SHP77 treated with DMSO at 0.1 percent for 48 hours (cell line): ENCODE measurements at regions not wholly inside any gene's neighbourhood (a gene's known extent, or its start where the extent isn't known, plus 50 kb on each side); places are given as distances from the start of the nearest gene placed in this dataset.

Experiments
- DNase-seq: peaks from one replicate; lab custom pipeline; 2025; lab: John Stamatoyannopoulos, UW

DNA sequence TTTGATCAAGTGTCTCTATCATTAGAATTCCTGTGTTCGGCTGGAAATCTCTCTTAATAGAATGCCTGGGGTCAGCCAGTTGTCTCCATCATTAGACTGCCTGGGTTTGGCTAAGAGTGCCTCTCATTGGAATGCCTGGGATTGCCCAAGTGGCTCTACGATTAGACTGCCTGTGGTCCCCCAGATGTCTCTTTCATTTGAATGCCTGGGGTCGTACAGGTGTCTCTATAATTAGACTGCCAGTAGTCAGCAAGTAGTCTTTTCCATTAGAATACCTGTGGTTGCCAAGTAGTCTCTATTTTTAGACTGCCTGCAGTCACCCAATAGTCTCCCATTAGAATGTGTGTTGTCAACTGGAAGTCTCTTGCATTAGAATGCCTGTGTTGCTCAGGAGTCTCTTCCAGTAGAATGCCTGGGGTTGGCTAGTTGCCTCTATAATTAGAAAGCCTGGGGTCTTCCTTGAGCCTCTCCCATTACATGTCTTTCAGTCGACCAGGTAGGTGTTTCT, 1523.2 kb downstream of the UQCRFS1 start:
- no peak for DNase-seq

DNA sequence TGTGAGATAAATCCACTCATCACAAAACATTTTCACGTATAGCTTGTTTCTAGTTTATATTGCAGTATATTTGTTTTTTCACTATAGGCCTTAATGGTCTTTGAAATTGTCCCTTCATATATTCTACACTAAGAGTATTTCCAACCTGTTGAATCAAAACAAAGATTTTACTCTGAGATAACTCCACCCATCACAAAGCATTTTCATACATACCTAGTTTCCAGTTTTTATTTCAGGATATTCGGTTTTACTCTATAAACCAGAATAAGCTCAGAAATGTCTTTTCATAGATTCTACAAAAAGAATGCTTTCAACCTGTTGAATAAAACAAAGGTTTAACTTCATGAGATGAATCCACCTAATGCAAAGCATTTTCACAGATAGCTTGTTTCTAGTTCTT, 1528.7 kb downstream of the UQCRFS1 start:
- no peak for DNase-seq

- DNase-seq = no peak
These were observed 1531.0 kb downstream of the UQCRFS1 start for GRCh38 chr19:27681972-27682371.

DNA sequence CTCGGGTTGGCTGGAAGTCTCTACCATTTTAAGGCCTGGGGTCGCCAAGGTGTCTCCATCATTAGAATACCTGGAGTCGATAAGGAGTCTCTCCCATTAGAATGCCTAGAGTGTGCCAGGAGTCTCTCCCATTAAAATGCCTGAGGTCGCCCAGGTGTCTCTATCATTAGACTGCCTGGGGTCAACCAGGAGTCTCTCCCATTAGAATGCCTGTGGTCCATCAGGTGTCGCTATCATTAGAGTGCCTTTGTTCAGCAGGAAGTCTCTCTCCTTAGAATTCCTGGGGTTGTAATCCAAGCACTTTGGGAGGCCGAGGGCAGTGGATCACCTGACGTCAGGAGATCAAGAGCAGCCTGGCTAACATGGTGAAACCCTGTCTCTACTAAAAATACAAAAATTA, 1533.0 kb downstream of the UQCRFS1 start:
- DNase-seq = no peak

GRCh38 chr19:27679399-27679798, 1533.6 kb downstream of the UQCRFS1 start:
- DNase-seq = no peak

DNA sequence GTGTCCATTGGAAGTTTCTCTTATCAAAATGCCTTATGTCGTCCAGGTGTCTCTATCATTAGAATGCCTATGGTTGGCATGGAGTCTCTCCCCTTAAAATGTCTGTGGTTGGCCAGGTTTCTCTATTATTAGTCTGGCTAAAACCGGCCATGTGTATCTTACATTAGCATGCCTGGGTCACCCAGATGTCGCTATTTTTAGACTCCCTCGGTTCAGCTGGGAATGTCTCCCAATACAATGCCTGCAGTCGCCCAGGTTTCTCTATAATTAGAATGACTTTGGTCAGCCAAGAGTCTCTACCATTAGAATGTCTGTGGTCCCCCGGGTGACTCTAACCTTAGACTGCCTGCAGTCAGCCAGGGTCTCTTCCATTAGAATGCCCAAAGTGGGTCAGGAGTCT, 1536.1 kb downstream of the UQCRFS1 start:
- DNase-seq = no peak

DNA sequence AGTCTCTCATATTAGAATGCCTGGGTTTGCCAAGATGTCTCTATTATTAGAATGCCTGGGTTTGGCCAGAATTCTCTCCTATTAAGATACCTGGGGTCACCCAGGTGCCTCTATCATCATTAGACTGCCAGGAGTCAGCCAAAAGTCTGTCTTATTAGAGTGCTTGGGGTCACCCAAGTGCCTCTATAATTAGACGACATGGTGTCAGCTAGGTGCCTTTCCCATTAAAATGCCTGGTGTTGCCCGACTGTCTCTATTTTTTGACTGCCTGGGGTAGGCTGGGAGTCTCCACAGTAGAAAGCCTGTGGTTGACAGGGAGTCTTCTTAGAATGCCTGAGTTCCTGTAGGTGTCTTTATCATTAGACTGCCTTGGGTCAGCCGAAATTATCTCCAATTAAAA, 1536.6 kb downstream of the UQCRFS1 start:
- no peak for DNase-seq

DNA sequence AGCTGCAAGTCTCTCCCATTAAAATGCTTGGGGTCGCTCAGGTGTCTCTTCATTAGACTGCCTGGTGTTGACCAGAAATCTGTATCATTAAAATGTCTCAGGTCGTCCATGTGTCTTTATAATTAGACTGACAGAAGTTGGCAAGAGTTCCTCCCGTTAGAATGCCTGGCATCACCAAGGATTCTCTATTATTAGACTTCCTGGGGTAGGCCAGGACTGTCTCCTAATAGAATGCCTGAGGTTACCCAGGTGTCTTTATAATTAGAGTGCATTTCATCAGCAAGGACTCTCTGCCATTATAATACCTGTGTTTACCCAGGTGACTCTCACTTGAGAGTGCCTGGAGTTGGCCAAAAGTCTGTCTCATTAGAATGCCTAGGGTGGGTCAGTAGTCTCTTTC, 1537.2 kb downstream of the UQCRFS1 start:
- DNase-seq = no peak

DNA sequence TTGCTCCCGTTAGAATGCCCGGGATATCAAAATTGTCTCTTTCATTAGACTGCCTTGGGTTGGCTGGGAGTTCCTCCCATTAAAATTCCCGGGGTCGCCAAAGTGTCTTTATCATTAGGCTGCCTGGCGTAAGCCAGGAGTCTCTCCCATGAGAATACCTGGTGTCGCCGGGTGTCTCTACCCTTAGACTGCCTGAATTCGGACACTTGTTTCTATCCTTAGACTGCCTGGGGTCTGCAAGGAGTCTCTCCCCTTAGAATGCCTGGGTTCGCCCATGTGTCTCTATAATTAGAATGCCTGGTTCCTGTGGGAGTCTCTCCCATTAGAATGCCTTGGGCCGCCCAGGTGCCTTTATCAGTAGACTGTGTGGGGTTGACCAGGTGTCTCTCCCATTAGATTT, 1538.2 kb downstream of the UQCRFS1 start:
- no peak for DNase-seq

DNA sequence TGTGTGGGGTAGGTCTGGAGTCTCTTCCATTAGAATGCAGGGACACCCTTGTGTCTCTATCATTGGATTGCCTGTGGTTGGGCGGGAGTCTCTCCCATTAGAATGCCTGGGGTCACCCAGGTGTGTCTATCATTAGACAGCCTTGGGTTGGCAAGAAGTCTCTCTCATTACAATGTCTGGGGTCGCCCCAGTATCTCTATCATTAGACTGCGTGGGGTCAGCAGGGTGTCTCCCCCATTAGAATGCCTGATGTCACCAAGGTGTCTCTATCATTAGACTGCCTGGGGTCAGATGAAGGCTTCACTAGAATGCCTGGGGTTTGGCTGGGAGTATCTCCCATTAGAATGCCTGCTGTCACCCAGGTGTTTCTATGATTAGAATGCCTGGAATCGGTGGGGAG, 1539.0 kb downstream of the UQCRFS1 start:
- DNase-seq = no peak

DNA sequence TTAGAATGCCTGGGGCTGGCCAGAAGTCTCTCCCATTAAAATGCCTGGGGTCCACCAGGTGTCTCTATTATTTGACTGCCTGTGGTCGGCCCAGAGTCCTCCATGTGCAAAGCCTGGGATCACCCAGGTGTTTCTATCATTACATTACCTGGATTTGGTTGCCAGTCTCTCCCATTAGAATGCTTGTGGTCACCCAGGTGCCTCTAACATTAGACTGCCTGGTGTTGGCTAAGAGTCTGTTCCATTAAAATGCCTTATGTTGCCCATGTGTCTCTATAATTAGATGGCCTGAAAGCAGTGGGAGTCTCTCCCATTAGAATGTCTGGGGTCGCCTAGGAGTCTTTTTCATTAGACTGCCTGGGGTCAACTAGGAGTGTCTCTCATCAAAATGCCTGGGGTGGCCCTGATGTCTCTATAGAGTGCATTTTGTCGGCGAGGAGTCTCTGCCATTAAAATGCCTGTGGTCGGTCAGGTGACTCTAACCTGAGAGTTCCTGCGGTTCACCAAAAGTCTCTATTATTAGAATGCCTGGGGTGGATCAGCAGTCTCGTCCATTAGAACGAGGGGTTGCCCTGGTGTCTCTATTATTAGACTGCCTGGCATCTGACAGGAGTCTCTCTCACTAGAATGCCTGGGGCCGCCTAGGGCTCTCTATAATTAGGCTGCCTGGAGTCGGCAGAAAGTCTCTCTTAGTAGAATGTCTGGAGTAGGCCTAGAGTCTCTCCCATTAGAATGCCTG, 1540.5 kb downstream of the UQCRFS1 start:
- no peak for DNase-seq

GRCh38 chr19:27671876-27672275, 1541.1 kb downstream of the UQCRFS1 start:
- DNase-seq = no peak

DNA sequence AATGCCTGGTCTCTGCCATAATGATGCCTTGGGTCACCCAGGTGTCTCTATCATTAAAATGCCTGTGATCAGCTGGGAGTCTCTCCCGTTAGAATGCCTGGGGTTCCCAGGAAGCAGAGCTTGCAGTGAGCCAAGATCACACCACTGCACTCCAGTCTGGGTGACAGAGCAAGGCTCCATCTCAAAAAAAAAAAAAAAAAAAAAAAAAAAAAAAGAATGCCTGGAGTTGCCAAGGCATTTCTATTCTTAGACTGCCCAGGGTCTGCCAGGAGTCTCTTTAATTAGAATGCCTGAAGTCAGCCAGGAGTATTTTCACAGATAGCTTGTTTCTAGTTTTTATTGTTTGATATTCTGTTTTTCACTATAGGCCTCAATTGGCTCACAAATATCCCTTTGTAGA, 1552.5 kb downstream of the UQCRFS1 start:
- DNase-seq = no peak

GRCh38 chr19:27657271-27658051, 1555.5 kb downstream of the UQCRFS1 start:
- no peak for DNase-seq

DNA sequence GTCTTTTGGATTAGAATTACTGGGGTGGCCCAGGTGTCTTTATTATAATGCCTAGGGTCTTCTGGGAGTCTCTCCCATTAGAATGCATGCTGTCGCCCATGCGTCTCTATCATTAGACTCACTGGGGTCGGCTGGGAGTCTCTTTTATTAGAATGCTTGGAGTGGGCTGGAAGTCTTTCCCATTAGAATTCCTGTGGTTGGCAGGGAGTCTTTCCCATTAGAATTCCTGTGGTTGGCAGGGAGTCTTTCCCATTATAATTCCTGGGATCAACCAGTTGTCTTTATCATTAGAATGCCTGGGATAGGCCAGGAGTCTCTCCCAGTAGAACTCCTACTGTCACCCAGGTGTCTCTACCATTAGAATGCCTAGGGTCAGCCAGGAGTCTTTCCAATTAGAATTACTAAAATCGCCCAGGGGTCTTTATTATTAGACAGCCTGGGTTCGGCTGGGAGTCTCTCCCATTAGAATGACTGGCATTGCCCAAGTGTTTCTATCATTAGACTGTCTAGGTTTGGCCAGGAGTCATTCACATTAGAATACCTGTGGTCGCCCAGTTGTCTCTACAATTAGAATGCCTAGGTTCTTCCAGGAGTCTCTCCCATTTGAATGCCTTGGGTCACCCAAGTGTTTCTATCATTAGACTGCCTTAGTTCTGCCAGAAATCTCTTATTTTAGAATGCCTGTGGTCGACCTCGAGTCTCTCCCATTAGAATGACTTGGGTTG, 1558.5 kb downstream of the UQCRFS1 start:
- no peak for DNase-seq

- no peak for DNase-seq
These were observed 1560.2 kb downstream of the UQCRFS1 start for GRCh38 chr19:27652796-27653195.

DNA sequence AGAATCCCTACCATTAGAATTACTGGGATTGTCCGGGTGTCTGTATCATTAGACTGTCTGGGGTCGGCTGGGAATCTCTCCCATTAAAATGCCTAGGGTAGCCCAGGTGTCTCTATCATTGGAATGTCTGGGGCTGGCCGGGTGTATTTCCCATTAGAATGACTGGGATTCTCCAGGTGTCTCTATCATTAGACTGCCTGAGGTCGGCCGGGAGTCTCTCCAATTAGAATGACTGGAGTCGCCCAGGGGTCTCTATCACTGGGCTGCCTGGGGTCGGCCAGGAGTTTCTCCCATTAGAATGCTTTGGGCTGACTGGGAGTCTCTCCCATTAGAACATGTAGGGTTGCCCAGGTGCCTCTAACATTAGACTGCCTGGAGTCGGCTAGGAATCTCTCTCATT, 1560.7 kb downstream of the UQCRFS1 start:
- DNase-seq = no peak

GRCh38 chr19:27647423-27647822, 1565.5 kb downstream of the UQCRFS1 start:
- DNase-seq = no peak

GRCh38 chr19:27635401-27635800, 1577.5 kb downstream of the UQCRFS1 start:
- DNase-seq = no peak

- no peak for DNase-seq
These were observed 1594.9 kb downstream of the UQCRFS1 start for GRCh38 chr19:27618006-27618405.

- no peak for DNase-seq
These were observed 1632.0 kb downstream of the UQCRFS1 start for GRCh38 chr19:27580906-27581305.
